ENCODE measurements at regions not wholly inside any gene's neighbourhood (a gene's known extent, or its start where the extent isn't known, plus 50 kb on each side); places are given as distances from the start of the nearest gene placed in this dataset.

GRCh38 chr14:28130610-28131284 lies 635.8 kb upstream of the FOXG1 start:
- no peaks in the 10 kb centered on the region for H3K4me1 Mint-ChIP-seq (ENCODE audit: low read depth)
- H3K27ac Mint-ChIP-seq, result no peak overlapping the region
- peaks cover 17% of the 10 kb centered on the region for H3K9me3 Mint-ChIP-seq
- ChIA-PET POLR2A (no interaction called here), CTCF (no interaction called here)
- H3K4me3 Mint-ChIP-seq, result no peak overlapping the region
- ATAC-seq (no peak), DNase-seq (no peak)
- no peaks in the 10 kb centered on the region for H3K36me3 Mint-ChIP-seq (ENCODE audit: low read depth)
- no peaks in the 10 kb centered on the region for H3K27me3 Mint-ChIP-seq
- no peak for TF ChIP-seq CTCF (IDR thresholded peaks at IDR 0.05)
- intact Hi-C loops (cut with micrococcal nuclease), result no loop called here

GRCh38 chr14:28138341-28138740 lies 628.2 kb upstream of the FOXG1 start:
- Mint-ChIP-seq H3K27me3 (no peaks in the 10 kb centered on the region), H3K4me3 (no peak overlapping the region), H3K9me3 (peaks cover 10% of the 10 kb centered on the region), H3K36me3 (ENCODE audit: low read depth) (no peaks in the 10 kb centered on the region), H3K27ac (no peak overlapping the region), H3K4me1 (ENCODE audit: low read depth) (no peaks in the 10 kb centered on the region)
- DNase-seq, result no peak
- CTCF ChIA-PET, result no interaction called here
- TF ChIP-seq CTCF (IDR thresholded peaks at IDR 0.05), result no peak
- ATAC-seq, result no peak
- POLR2A ChIA-PET, result no interaction called here
- intact Hi-C loops (cut with micrococcal nuclease), result no loop called here

- POLR2A ChIA-PET, result no interaction called here
- DNase-seq (no peak), ATAC-seq (no peak)
- no peak overlapping the region for H3K4me3 Mint-ChIP-seq
- H3K27ac Mint-ChIP-seq, result no peak overlapping the region
- no peaks in the 10 kb centered on the region for H3K4me1 Mint-ChIP-seq (ENCODE audit: low read depth)
- no peak for TF ChIP-seq CTCF (IDR thresholded peaks at IDR 0.05)
- intact Hi-C loops (cut with micrococcal nuclease), result no loop called here
- no peaks in the 10 kb centered on the region for H3K27me3 Mint-ChIP-seq
- H3K36me3 Mint-ChIP-seq (ENCODE audit: low read depth), result no peaks in the 10 kb centered on the region
- CTCF ChIA-PET, result no interaction called here
- peaks cover 3% of the 10 kb centered on the region for H3K9me3 Mint-ChIP-seq
Measured at GRCh38 chr14:28141662-28142061, 624.9 kb upstream of the FOXG1 start.

- POLR2A ChIA-PET, result no interaction called here
Measured at GRCh38 chr14:28142400-28143015, 624.1 kb upstream of the FOXG1 start.

More at GRCh38 chr14:28142400-28143015, 624.1 kb upstream of the FOXG1 start:
- ATAC-seq (no peak), DNase-seq (no peak)
- intact Hi-C loops (cut with micrococcal nuclease), result no loop called here
- no peak overlapping the region for H3K4me3 Mint-ChIP-seq
- TF ChIP-seq CTCF (IDR thresholded peaks at IDR 0.05), result no peak
- CTCF ChIA-PET, result no interaction called here
- peaks cover 5% of the 10 kb centered on the region for H3K9me3 Mint-ChIP-seq
- H3K4me1 Mint-ChIP-seq (ENCODE audit: low read depth), result no peaks in the 10 kb centered on the region
- H3K27me3 Mint-ChIP-seq, result no peaks in the 10 kb centered on the region
- H3K36me3 Mint-ChIP-seq (ENCODE audit: low read depth), result no peaks in the 10 kb centered on the region
- H3K27ac Mint-ChIP-seq, result no peak overlapping the region

All from activated CD8-positive, alpha-beta T cell treated with anti-CD3 and anti-CD28 coated beads for 36 hours (primary cell).